GM12874 (cell line): ENCODE measurements at regions not wholly inside any gene's neighbourhood (a gene's known extent, or its start where the extent isn't known, plus 50 kb on each side); places are given as distances from the start of the nearest gene placed in this dataset.
A peak's percentile ranks its signal among the peaks of the same experiment; 100 is the strongest.

Experiments used
- TF ChIP-seq, protein P1 (sequence below): IDR thresholded peaks from 2 replicates; pipeline ENCODE4 v1.5.1; 2011; ENCODE audit warnings: low read depth, mild to moderate bottlenecking, control low read depth, low read length, moderate library complexity; ENCODE audit not compliant: insufficient read depth

DNA sequence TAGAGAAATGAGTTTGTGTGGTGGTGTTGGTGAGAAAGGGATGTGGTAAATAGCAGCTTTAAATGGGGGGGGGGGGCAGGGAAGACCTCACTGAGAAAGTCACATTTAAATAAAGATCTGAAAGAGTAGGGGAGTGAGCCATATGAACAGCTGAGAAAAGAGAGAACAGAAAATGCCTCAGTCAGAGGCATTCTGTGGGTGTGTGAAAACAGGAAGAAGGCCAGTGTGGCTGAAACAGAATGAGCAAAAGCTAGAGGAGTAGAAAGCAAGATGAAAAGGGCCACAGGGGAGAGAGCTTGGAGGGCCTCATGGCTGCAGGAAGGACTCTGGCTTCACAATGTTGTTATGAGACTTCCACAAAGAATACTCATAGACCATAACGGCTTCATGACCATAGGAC lies 783.3 kb downstream of the ZPLD1 start:
- TF ChIP-seq, protein P1, sequence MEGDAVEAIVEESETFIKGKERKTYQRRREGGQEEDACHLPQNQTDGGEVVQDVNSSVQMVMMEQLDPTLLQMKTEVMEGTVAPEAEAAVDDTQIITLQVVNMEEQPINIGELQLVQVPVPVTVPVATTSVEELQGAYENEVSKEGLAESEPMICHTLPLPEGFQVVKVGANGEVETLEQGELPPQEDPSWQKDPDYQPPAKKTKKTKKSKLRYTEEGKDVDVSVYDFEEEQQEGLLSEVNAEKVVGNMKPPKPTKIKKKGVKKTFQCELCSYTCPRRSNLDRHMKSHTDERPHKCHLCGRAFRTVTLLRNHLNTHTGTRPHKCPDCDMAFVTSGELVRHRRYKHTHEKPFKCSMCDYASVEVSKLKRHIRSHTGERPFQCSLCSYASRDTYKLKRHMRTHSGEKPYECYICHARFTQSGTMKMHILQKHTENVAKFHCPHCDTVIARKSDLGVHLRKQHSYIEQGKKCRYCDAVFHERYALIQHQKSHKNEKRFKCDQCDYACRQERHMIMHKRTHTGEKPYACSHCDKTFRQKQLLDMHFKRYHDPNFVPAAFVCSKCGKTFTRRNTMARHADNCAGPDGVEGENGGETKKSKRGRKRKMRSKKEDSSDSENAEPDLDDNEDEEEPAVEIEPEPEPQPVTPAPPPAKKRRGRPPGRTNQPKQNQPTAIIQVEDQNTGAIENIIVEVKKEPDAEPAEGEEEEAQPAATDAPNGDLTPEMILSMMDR, result no peak

- TF ChIP-seq, protein P1, result no peak
Measured at GRCh38 chr3:103218793-103219192, 784.0 kb downstream of the ZPLD1 start.

DNA sequence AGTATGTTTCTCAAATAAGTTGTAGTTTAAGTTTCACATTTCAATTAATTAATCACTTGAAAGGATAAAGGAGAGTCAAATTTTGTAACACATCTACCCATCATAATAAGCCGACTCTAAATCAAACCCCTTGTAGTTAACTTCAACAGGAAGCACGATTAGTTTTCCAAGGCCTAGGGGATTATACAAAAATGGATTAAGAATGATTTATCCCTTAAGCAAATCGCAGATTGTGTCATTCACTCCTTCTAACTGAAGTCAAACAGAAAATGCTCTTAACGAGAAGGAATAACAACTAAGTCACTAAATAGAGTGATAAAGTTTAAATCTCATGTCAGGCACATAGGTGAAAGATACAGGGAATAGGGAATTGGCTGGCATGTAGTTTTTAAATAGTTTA lies 792.8 kb downstream of the ZPLD1 start:
- TF ChIP-seq, protein P1, result no peak

DNA sequence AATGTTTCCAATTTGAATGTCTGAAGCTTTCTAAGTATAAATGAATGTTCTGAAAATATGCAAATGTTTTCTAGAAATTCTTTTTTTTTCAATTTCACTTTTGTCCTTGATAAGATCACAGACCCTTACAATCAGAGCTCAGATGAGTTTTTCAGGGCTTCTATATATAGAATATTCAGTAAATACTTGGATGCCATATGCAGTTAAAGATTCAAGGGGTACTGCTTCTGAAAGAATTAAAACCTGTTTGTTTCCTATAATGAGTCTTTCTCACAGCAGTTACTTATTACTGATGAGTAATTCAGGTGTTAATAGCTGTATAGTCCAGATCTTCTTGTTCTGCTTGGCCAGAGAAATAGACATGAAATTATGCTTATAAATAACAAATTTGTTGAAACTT lies 812.6 kb downstream of the ZPLD1 start:
- TF ChIP-seq, protein P1, result no peak

GRCh38 chr3:103269287-103269686 lies 834.5 kb downstream of the ZPLD1 start:
- TF ChIP-seq, protein P1, result no peak

DNA sequence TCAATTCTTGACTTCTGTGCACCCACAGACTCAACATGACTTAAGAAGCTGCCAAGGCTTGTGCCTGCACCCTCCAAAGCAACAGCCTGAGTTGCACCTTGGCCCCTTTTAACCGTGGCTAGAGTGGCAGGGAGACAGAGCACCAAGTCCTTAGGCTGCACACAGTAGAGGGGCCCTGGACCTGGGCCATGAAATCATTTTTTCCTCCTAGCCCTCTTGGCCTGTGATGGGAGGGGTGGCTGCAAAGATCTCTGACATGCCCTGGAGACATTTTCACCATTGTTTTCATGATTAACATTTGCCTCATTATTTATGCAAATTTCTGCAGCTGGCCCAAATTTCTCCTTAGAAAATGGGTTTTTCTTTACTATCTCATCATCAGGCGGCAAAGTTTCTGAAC lies 836.8 kb downstream of the ZPLD1 start:
- TF ChIP-seq, protein P1, result no peak

- TF ChIP-seq, protein P1, result 0 out of 2 replicates have a peak, but pooled peaks have one; percentile 12
Measured at GRCh38 chr3:103295974-103296570, 861.3 kb downstream of the ZPLD1 start.
